ENCODE measurements at regions not wholly inside any gene's neighbourhood (a gene's known extent, or its start where the extent isn't known, plus 50 kb on each side); places are given as distances from the start of the nearest gene placed in this dataset.

- 88% methylated on average over 2 of the region's 2 CpGs for WGBS
- Histone ChIP-seq H3K36me3 (ENCODE audit: control insufficient read depth in 4 of 4, insufficient read depth in 3 of 4, low read depth in 1 of 4, low read length in 3 of 4) (no peaks in the 10 kb centered on the region), H3K27ac (ENCODE audit: low read depth in 1 of 2, low read length in 2 of 2) (no peak overlapping the region), H3K4me3 (ENCODE audit: low read depth in 1 of 3, low read length in 3 of 3) (no peak overlapping the region), H3K9me3 (ENCODE audit: control insufficient read depth in 4 of 4, low read length in 3 of 4) (no peaks in the 10 kb centered on the region), H3K9ac (ENCODE audit: low read depth in 1 of 2, low read length in 2 of 2) (no peak overlapping the region), H3K4me1 (ENCODE audit: control insufficient read depth in 4 of 4, insufficient read depth in 4 of 4, low read length in 3 of 4) (no peaks in the 10 kb centered on the region), H3K27me3 (ENCODE audit: control insufficient read depth in 4 of 4, insufficient read depth in 4 of 4, low read length in 3 of 4) (no peaks in the 10 kb centered on the region)
- TF ChIP-seq JUND (IDR thresholded peaks at IDR 0.05) (no peak), TAF1 (conservative IDR thresholded peaks at IDR 0.05) (no peak), FOXA2 (IDR thresholded peaks at IDR 0.05) (no peak), FOXA1 (IDR thresholded peaks at IDR 0.05) (no peak), REST (IDR thresholded peaks at IDR 0.05) (no peak), GABPA (IDR thresholded peaks at IDR 0.05 in 1 of 2, conservative IDR thresholded peaks at IDR 0.05 in 1 of 2) (no peak)
- DNase-seq (ENCODE audit: low spot score) = no peak
Observed at GRCh38 chr15:37340438-37340837, 240.1 kb upstream of the MEIS2 start.

GRCh38 chr15:37359101-37359892 is 258.9 kb upstream of the MEIS2 start:
- no peak overlapping the region for H3K27ac ChIP-seq (ENCODE audit: low read depth in 1 of 2, low read length in 2 of 2)
- no peak for DNase-seq (ENCODE audit: low spot score)
- 87% methylated on average over 8 of the region's 8 CpGs for WGBS
- H3K9ac ChIP-seq (ENCODE audit: low read depth in 1 of 2, low read length in 2 of 2) = no peak overlapping the region
- H3K4me1 ChIP-seq (ENCODE audit: control insufficient read depth in 4 of 4, insufficient read depth in 4 of 4, low read length in 3 of 4) = no peaks in the 10 kb centered on the region
- no peaks in the 10 kb centered on the region for H3K36me3 ChIP-seq (ENCODE audit: control insufficient read depth in 4 of 4, insufficient read depth in 3 of 4, low read depth in 1 of 4, low read length in 3 of 4)
- H3K27me3 ChIP-seq (ENCODE audit: control insufficient read depth in 4 of 4, insufficient read depth in 4 of 4, low read length in 3 of 4) = no peaks in the 10 kb centered on the region
- H3K4me3 ChIP-seq (ENCODE audit: low read depth in 1 of 3, low read length in 3 of 3) = no peak overlapping the region
- H3K9me3 ChIP-seq (ENCODE audit: control insufficient read depth in 4 of 4, low read length in 3 of 4) = no peaks in the 10 kb centered on the region
- no peak for TF ChIP-seq FOXA1 (IDR thresholded peaks at IDR 0.05)
- TF ChIP-seq CTCF (IDR thresholded peaks at IDR 0.05; ENCODE audit: low read depth, low read length, missing input control) = no peak
- TF ChIP-seq EGR1 (IDR thresholded peaks at IDR 0.05; ENCODE audit: low read depth in 2 of 2) = no peak
- no peak for TF ChIP-seq RXRA (IDR thresholded peaks at IDR 0.05)
- TF ChIP-seq SP1 (IDR thresholded peaks at IDR 0.05) = no peak
- no peak for TF ChIP-seq RAD21 (IDR thresholded peaks at IDR 0.05)
- TF ChIP-seq FOXA2 (IDR thresholded peaks at IDR 0.05) = no peak
- TF ChIP-seq REST (IDR thresholded peaks at IDR 0.05) = no peak

Measured in liver (tissue), 8 donors.